T-cell (primary cell): ENCODE measurements at regions not wholly inside any gene's neighbourhood (a gene's known extent, or its start where the extent isn't known, plus 50 kb on each side); places are given as distances from the start of the nearest gene placed in this dataset.

Source experiments
- ATAC-seq, 4 experiments: fragments of 200-7000 bp in 3 of 4; fragments of 150-1000 bp in 1 of 4; cut with Tn5 transposase; replicated peaks in 1 of 4; 1 replicate in 3 of 4; 2 replicates in 1 of 4; pipeline ENCODE4 v1.10.0; 2021; ENCODE audit warnings: moderate library complexity in 3 of 4, mild to moderate bottlenecking in 2 of 4, moderate number of reproducible peaks in 1 of 4
- CTCF ChIA-PET, 2 donors: fragments of 300-600 bp; sonication (Branson Sonifier 250); formaldehyde crosslinking; loops; one replicate each; lab custom pipeline; 2022; ENCODE audit warnings: antibody characterized with exemption in 2 of 2; lab: Charles Lee
- POLR2A ChIA-PET, 2 donors: fragments of 300-600 bp; sonication (Branson Sonifier 250); formaldehyde crosslinking; loops; one replicate each; lab custom pipeline; 2022; ENCODE audit warnings: antibody characterized with exemption in 2 of 2; lab: Charles Lee
- DNase-seq, 35 experiments: peaks; one replicate each; pipeline versions ENCODE4 v3.0.0 to v3.0.0-alpha.2; 2013 to 2023
- H3K27ac ChIP-seq: one replicate; pipeline ENCODE4 v1.5.1; 2013; ENCODE audit warnings: low read length
- H3K27me3 ChIP-seq, 2 experiments: replicated peaks in 1 of 2; 1 replicate in 1 of 2; 2 replicates in 1 of 2; pipeline versions ENCODE4 v1.6.1 to v1.7.0; 2013; ENCODE audit warnings: low read length in 1 of 2, mixed read lengths in 1 of 2; ENCODE audit not compliant: control insufficient read depth in 2 of 2, insufficient read depth in 2 of 2; ENCODE audit errors: extremely low read depth in 1 of 2
- H3K36me3 ChIP-seq, 2 donors: 1 replicate in 1 of 2; 2 replicates in 1 of 2; pipeline versions ENCODE4 v1.6.1 to v1.7.0; 2013; ENCODE audit warnings: low read length in 1 of 2; ENCODE audit not compliant: control insufficient read depth in 2 of 2, insufficient read depth in 1 of 2; ENCODE audit errors: extremely low read depth in 1 of 2
- H3K4me1 ChIP-seq, 2 experiments: 1 replicate in 1 of 2; 2 replicates in 1 of 2; pipeline versions ENCODE4 v1.6.1 to v1.7.0; 2013; ENCODE audit warnings: low read length in 2 of 2, mixed read lengths in 1 of 2; ENCODE audit not compliant: insufficient read depth in 2 of 2, control insufficient read depth in 1 of 2; ENCODE audit errors: extremely low read depth in 1 of 2
- H3K4me3 ChIP-seq, 2 donors: 1 replicate in 1 of 2; 2 replicates in 1 of 2; pipeline versions ENCODE4 v1.5.1 to v1.7.0; 2013; ENCODE audit warnings: mild to moderate bottlenecking in 2 of 2, low read length in 1 of 2, moderate library complexity in 1 of 2; ENCODE audit not compliant: control insufficient read depth in 1 of 2; ENCODE audit errors: extremely low read depth in 1 of 2
- H3K9me3 ChIP-seq: 2 replicates; pipeline ENCODE4 v1.7.0; 2013
- H3K27ac Mint-ChIP-seq, 2 donors: one replicate each; pipeline ENCODE4 v1.8.0; 2020 to 2021; ENCODE audit warnings: mild to moderate bottlenecking in 2 of 2, mixed read lengths in 2 of 2
- H3K27me3 Mint-ChIP-seq, 2 donors: one replicate each; pipeline ENCODE4 v1.8.0; 2021 to 2022; ENCODE audit warnings: mixed read lengths in 2 of 2
- H3K36me3 Mint-ChIP-seq: one replicate; pipeline ENCODE4 v1.8.0; 2021; ENCODE audit warnings: mixed read lengths
- H3K4me1 Mint-ChIP-seq, 3 donors: one replicate each; pipeline ENCODE4 v1.8.0; 2020 to 2022; ENCODE audit warnings: mixed read lengths in 3 of 3, mild to moderate bottlenecking in 1 of 3
- H3K4me3 Mint-ChIP-seq, 3 donors: one replicate each; pipeline ENCODE4 v1.8.0; 2020 to 2022; ENCODE audit warnings: mild to moderate bottlenecking in 3 of 3, mixed read lengths in 3 of 3, moderate library complexity in 3 of 3
- H3K9me3 Mint-ChIP-seq, 3 donors: one replicate each; pipeline ENCODE4 v1.8.0; 2020 to 2022; ENCODE audit warnings: mixed read lengths in 3 of 3
- WGBS: methylation state at CpG from one replicate; pipeline ENCODE4 v1.1.5; 2013; ENCODE audit warnings: missing lambda C conversion rate; ENCODE audit not compliant: insufficient coverage; 5-methylcytosine and 5-hydroxymethylcytosine counted together

DNA sequence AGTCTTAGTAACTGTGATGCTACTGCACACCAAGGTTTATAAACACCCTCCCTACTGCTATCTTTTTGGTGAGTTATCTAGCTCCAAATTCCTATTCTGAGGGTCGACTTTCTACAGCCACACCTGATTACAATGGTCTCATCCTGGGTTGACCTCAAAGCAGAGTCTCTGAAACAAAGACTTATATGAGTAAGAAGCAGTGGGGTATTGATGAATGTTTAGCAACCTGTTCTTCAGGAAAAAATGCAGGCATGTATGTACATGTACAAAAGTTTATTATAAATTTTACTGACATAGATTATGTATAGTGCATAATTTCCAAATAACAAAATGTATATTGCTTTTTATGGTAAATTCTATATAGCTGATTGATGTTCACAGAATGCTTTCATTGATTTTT lies 51.6 kb upstream of the FMNL2 start:
- peaks cover 0 to 3% of the 10 kb centered on the region in 2 experiments for H3K27me3 ChIP-seq
- Mint-ChIP-seq H3K27ac (no peak overlapping the region), H3K9me3 (peaks cover 0 to 7% (median 4%) of the 10 kb centered on the region in 3 donors), H3K27me3 (peaks cover under 1 to 8% of the 10 kb centered on the region in 2 donors), H3K4me3 (no peak overlapping the region), H3K36me3 (no peaks in the 10 kb centered on the region), H3K4me1 (no peaks in the 10 kb centered on the region)
- no CpG with 5 or more reads among the region's 1 CpG for WGBS
- H3K4me1 ChIP-seq, result no peaks in the 10 kb centered on the region
- H3K36me3 ChIP-seq, result no peaks in the 10 kb centered on the region
- H3K4me3 ChIP-seq, result no peak overlapping the region
- no peaks in the 10 kb centered on the region for H3K9me3 ChIP-seq
- DNase-seq (no peak), ATAC-seq (no peak)
- ChIA-PET CTCF (no interaction called here), POLR2A (interaction anchor here in 1 of 2 donors (0.6 kb wide), 1 partner anchor 451 kb away, joined by 3 read pairs; no protein-coding TSS in a partner anchor)
- no peak overlapping the region for H3K27ac ChIP-seq

DNA sequence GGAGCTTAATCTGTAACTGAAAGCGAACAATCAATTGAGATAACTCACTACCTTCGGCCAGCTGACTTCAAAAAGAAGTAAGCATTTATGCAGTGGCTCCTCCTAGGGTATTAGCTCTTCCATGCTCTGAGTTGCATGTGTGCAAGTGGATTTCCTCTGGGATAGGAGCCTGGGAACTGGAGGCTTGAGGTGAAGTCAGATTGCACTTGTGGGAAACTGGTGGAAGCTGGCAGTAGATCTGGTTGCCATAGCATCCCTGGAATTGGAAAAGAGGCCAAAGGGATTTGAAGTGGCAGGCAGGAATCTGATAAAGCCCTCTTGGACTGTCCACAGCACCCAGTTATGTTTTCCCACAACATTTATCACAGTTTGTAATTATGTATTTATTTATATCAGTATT lies 50.6 kb upstream of the FMNL2 start:
- DNase-seq, result no peak
- Histone ChIP-seq H3K27ac (no peak overlapping the region), H3K27me3 (peaks cover 0 to 3% of the 10 kb centered on the region in 2 experiments), H3K36me3 (no peaks in the 10 kb centered on the region), H3K4me1 (no peaks in the 10 kb centered on the region), H3K9me3 (no peaks in the 10 kb centered on the region), H3K4me3 (no peak overlapping the region)
- Mint-ChIP-seq H3K27ac (no peak overlapping the region), H3K4me3 (no peak overlapping the region), H3K27me3 (peaks cover 0 to 8% of the 10 kb centered on the region in 2 donors), H3K4me1 (no peaks in the 10 kb centered on the region), H3K36me3 (no peaks in the 10 kb centered on the region), H3K9me3 (peaks cover 0 to 4% (median 0%) of the 10 kb centered on the region in 3 donors)
- no peak for ATAC-seq
- 90% methylated on average over 2 of the region's 2 CpGs for WGBS
- ChIA-PET CTCF (interaction anchor here in 1 of 2 donors (0.7 kb wide), 1 partner anchor 49 kb away, joined by 3 read pairs; no protein-coding TSS in a partner anchor), POLR2A (interaction anchor here (0.6 kb wide), 2 partner anchors 11 to 19 kb away, joined by 3 read pairs; no protein-coding TSS in a partner anchor)
